HG02763 (cell line): ENCODE measurements at regions not wholly inside any gene's neighbourhood (a gene's known extent, or its start where the extent isn't known, plus 50 kb on each side); places are given as distances from the start of the nearest gene placed in this dataset.

Source experiments
- ATAC-seq: cut with Tn5 transposase; IDR thresholded peaks from one replicate; pipeline ENCODE4 v1.9.1; 2021; ENCODE audit warnings: mild to moderate bottlenecking, moderate library complexity; ENCODE audit not compliant: unreplicated experiment

GRCh38 chr7:42624471-42624870, 287.4 kb downstream of the C7orf25 start:
- ATAC-seq = no peak

GRCh38 chr7:42621543-42622219, 290.2 kb downstream of the C7orf25 start:
- no peak for ATAC-seq

GRCh38 chr7:42618651-42619360, 293.1 kb downstream of the C7orf25 start:
- no peak for ATAC-seq

- no peak for ATAC-seq
These were observed 293.9 kb downstream of the C7orf25 start for GRCh38 chr7:42617806-42618457.

GRCh38 chr7:42617071-42617765, 294.7 kb downstream of the C7orf25 start:
- ATAC-seq = no peak

- ATAC-seq = no peak
These were observed 297.2 kb downstream of the C7orf25 start for GRCh38 chr7:42614636-42615035.

GRCh38 chr7:42611961-42612360, 299.9 kb downstream of the C7orf25 start:
- no peak for ATAC-seq

GRCh38 chr7:42611289-42611928, 300.5 kb downstream of the C7orf25 start:
- ATAC-seq = no peak

GRCh38 chr7:42606193-42606905, 305.5 kb downstream of the C7orf25 start:
- no peak for ATAC-seq

GRCh38 chr7:42605406-42606192, 306.3 kb downstream of the C7orf25 start:
- no peak for ATAC-seq

- no peak for ATAC-seq
These were observed 308.4 kb downstream of the C7orf25 start for GRCh38 chr7:42603496-42603895.

- no peak for ATAC-seq
These were observed 314.6 kb downstream of the C7orf25 start for GRCh38 chr7:42597300-42597699.

GRCh38 chr7:42596737-42597136, 315.1 kb downstream of the C7orf25 start:
- ATAC-seq = no peak

- ATAC-seq = no peak
These were observed 318.0 kb downstream of the C7orf25 start for GRCh38 chr7:42593860-42594259.

GRCh38 chr7:42590771-42591310, 321.0 kb downstream of the C7orf25 start:
- ATAC-seq = no peak

- no peak for ATAC-seq
These were observed 323.0 kb downstream of the C7orf25 start for GRCh38 chr7:42588876-42589275.

- ATAC-seq = no peak
These were observed 324.1 kb downstream of the C7orf25 start for GRCh38 chr7:42587806-42588205.

- no peak for ATAC-seq
These were observed 331.8 kb downstream of the C7orf25 start for GRCh38 chr7:42580061-42580460.

GRCh38 chr7:42575171-42575570, 336.7 kb downstream of the C7orf25 start:
- no peak for ATAC-seq
